ENCODE measurements at regions not wholly inside any gene's neighbourhood (a gene's known extent, or its start where the extent isn't known, plus 50 kb on each side); places are given as distances from the start of the nearest gene placed in this dataset.

GRCh38 chr11:33457948-33458347, 200.8 kb downstream of the HIPK3 start:
- no peak for TF ChIP-seq CTCF (IDR thresholded peaks at IDR 0.05)
- no peak for TF ChIP-seq POLR2A (IDR thresholded peaks at IDR 0.05)

Data from adrenal gland (tissue), 5 donors.